ENCODE measurements at regions not wholly inside any gene's neighbourhood (a gene's known extent, or its start where the extent isn't known, plus 50 kb on each side); places are given as distances from the start of the nearest gene placed in this dataset.
"Not testable (repeated sequence)": the region's sequence is repeated elsewhere in the genome, so short reads cannot be mapped to it uniquely, and the experiment has no call there.

DNA sequence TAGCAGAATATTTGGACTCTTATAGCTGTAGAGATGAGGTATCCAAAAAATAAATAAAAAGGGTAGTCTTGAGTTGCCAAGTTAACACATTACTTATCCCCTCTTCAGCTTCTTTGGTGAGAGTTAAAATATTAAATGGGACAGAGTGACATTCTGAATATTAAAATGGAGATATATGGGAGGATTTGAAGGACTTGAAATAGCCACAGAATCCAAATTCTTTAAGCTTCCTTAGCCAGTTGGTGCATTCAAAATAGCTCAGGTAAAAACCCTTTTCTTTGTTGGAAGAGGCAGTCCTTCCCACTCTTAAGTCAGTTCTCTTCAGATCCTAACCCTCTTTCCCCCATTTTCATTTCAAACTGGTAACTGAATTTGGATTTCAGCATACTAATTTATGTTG is 130.1 kb upstream of the KLF12 start:
- ChIA-PET CTCF (interaction anchor here (1.6 kb wide), 1 partner anchor 39 kb away, joined by 4 read pairs; no protein-coding TSS in a partner anchor), POLR2A (no interaction called here)
- Mint-ChIP-seq H3K27ac (no peak overlapping the region), H3K9me3 (peaks cover 24% of the 10 kb centered on the region), H3K36me3 (ENCODE audit: low read depth) (peaks cover 4% of the 10 kb centered on the region), H3K27me3 (no peaks in the 10 kb centered on the region), H3K4me1 (peaks cover 7% of the 10 kb centered on the region), H3K4me3 (no peak overlapping the region)
- no peak for DNase-seq

DNA sequence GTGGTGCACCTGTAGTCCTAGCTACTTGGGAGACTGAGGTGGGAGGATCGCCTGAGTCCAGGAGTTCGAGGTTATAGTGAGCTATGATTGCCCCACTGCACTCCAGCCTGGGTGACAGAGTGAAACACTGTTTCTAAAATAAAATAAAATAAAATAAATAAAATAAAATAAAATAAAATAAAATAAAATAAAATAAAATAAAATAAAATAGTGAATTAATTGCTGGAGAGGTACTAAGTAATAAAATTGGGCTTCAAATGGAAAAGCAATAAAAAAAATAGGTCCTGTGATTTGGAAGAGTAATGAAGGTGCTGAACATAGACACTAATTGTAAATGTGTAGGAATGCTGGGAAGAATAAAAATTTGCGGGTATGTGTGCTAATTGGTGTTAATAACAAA is 126.2 kb upstream of the KLF12 start:
- Mint-ChIP-seq H3K9me3 (peaks cover 12% of the 10 kb centered on the region), H3K4me1 (peaks cover 28% of the 10 kb centered on the region)
- CTCF ChIA-PET, result interaction anchor here (0.7 kb wide), 1 partner anchor 217 kb away, joined by 3 read pairs; no protein-coding TSS in a partner anchor
- H3K27me3 Mint-ChIP-seq; H3K36me3 Mint-ChIP-seq (ENCODE audit: low read depth); POLR2A ChIA-PET; DNase-seq; H3K4me3 Mint-ChIP-seq; H3K27ac Mint-ChIP-seq: not testable (repeated sequence)

DNA sequence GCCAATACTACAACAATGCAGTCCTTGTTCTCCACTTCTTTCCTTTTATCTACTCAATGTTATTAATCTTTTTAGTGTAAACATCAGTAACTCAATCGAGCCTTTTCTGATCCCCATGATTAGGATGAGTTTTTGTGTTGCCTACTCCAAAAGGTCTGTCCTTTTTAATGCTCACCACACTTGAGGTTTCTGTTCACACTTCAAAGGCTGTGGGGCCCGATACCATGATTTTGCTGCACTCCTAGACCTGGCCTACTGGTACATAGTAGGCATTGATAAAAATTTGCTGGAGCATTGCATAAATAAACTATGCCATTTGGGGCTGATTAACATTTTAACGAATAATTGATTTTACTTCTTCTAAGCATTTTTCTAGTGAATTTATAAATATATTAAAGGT is 125.4 kb upstream of the KLF12 start:
- Mint-ChIP-seq H3K27ac (no peak overlapping the region), H3K36me3 (ENCODE audit: low read depth) (peaks cover 4% of the 10 kb centered on the region), H3K4me1 (peaks cover 28% of the 10 kb centered on the region), H3K4me3 (no peak overlapping the region), H3K27me3 (no peaks in the 10 kb centered on the region), H3K9me3 (peaks cover 9% of the 10 kb centered on the region)
- DNase-seq, result no peak
- ChIA-PET CTCF (no interaction called here), POLR2A (no interaction called here)

DNA sequence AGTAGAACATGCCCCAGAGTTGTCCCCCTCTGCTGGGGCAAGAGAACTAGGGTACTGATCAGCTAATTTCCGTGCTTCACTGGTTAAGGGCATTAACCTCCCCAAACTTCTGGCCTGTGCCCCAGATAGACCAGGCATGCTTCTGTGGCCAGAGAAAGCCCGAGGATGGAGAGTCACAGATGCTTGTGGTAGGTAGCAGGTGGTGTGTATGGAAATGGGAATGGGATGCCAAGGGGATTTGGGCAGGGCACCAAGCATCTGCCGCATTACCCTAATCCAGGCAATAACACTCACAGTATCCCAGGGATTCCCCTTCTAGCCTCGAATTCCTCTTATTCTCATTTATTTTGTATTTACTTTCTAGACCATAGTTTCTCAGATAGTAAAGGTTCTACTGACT is 124.8 kb upstream of the KLF12 start:
- H3K4me3 Mint-ChIP-seq, result no peak overlapping the region
- H3K27me3 Mint-ChIP-seq, result no peaks in the 10 kb centered on the region
- POLR2A ChIA-PET, result no interaction called here
- H3K36me3 Mint-ChIP-seq (ENCODE audit: low read depth), result peaks cover 3% of the 10 kb centered on the region
- peaks cover 31% of the 10 kb centered on the region for H3K4me1 Mint-ChIP-seq
- CTCF ChIA-PET, result no interaction called here
- DNase-seq, result no peak
- no peak overlapping the region for H3K27ac Mint-ChIP-seq
- peaks cover 4% of the 10 kb centered on the region for H3K9me3 Mint-ChIP-seq

GRCh38 chr13:74256969-74257368 is 122.8 kb upstream of the KLF12 start:
- Mint-ChIP-seq H3K4me1 (peaks cover 50% of the 10 kb centered on the region), H3K9me3 (no peaks in the 10 kb centered on the region), H3K27me3 (no peaks in the 10 kb centered on the region), H3K4me3 (no peak overlapping the region), H3K27ac (no peak overlapping the region), H3K36me3 (ENCODE audit: low read depth) (no peaks in the 10 kb centered on the region)
- CTCF ChIA-PET, result interaction anchor here (1.2 kb wide), 1 partner anchor 11 kb away, joined by 5 read pairs; no protein-coding TSS in a partner anchor
- DNase-seq, result no peak
- POLR2A ChIA-PET, result no interaction called here

DNA sequence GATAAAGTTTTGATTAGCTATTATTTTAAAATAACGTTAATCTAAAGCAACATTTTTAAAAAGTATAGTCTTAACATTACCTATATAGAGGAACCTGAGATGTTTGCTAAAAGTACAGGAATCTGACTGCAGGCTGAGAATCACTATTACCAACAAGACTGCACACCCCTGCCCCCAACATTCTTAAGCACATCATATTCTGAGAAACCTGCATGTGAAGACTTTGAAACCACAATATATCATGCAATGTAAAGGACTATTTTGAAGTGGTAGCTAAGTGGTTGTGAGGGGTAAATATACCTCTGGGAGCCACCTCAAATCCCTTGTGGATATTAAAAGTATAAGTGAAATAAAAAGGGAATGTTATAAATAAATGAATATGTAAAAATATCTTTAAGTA is 119.0 kb upstream of the KLF12 start:
- H3K4me1 Mint-ChIP-seq, result peaks cover 48% of the 10 kb centered on the region
- POLR2A ChIA-PET, result interaction anchor here (0.6 kb wide), 1 partner anchor 260 kb away, joined by 3 read pairs; no protein-coding TSS in a partner anchor

DNA sequence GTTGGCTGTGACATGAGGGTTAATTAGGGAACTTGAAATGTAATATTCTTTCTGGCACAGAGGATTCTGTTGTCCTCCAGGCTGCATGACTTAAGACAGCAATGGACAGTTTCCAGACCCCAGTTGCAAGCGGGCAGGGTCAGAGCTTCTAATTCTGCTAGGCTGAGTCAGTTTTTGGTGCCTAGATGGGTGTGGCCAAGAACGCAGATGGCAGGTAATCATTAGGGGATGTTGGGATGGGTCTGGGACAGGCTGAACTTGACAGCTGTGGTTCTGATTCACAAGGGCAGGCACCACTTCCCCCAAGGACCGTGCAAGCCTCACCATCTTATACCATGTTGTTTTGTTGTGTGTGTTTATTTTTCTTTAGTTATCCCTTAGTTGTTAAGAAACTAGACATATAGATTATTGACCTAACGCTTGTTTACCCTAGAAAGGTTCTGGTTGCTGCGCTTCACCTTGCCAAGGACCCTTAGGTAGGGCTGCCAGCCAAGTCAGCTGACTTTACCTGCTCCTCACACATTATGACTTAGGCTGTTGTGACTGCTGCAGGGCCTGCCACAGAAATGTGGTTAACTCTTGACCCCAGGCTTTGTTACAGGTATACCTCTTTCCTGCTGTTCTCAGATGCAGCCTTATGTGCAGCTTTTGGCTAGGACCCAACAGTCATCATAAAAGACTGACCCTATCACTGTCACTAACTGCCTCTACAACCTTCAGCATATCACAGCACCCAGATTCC is 117.7 kb upstream of the KLF12 start:
- no peak for DNase-seq
- Mint-ChIP-seq H3K27me3 (no peaks in the 10 kb centered on the region), H3K27ac (no peak overlapping the region), H3K9me3 (peaks cover 10% of the 10 kb centered on the region), H3K4me3 (no peak overlapping the region), H3K4me1 (peaks cover 46% of the 10 kb centered on the region), H3K36me3 (ENCODE audit: low read depth) (peaks cover 12% of the 10 kb centered on the region)
- POLR2A ChIA-PET, result no interaction called here
- CTCF ChIA-PET, result no interaction called here

More for the DNA sequence above, 119.0 kb upstream of the KLF12 start:
- Mint-ChIP-seq H3K27ac (no peak overlapping the region), H3K9me3 (peaks cover 7% of the 10 kb centered on the region), H3K27me3 (no peaks in the 10 kb centered on the region), H3K4me3 (no peak overlapping the region), H3K36me3 (ENCODE audit: low read depth) (peaks cover 6% of the 10 kb centered on the region)
- DNase-seq, result no peak
- CTCF ChIA-PET, result interaction anchor here (0.8 to 1.3 kb wide), 2 partner anchors 14 to 50 kb away, joined by 3 read pairs; no protein-coding TSS in a partner anchor

DNA sequence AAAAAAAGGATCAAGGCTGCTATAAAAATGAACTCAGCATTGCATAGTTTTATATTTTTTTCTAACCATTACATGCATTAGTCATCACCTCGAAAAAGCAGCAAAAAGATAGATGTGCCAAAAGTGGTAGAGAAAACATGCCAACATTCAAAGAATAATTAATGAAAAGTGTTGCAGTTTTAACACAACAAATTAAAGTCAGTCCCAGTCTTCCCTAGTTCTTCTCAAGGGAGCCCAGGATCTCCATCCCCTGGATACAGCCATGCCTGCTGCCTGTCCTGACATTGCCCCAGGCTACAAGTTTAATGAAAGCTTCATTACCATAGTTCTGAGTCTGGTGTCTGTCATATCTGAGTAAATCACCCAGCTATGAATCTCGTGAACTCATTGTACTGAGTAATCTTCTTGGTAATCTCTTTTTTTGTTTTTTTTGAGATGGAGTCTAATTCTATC is 116.6 kb upstream of the KLF12 start:
- Mint-ChIP-seq H3K27ac (no peak overlapping the region), H3K27me3 (no peaks in the 10 kb centered on the region), H3K36me3 (ENCODE audit: low read depth) (peaks cover 14% of the 10 kb centered on the region), H3K9me3 (peaks cover 10% of the 10 kb centered on the region), H3K4me1 (peaks cover 50% of the 10 kb centered on the region), H3K4me3 (no peak overlapping the region)
- ChIA-PET POLR2A (no interaction called here), CTCF (interaction anchor here (0.6 to 1.0 kb wide), 5 partner anchors 15 to 75 kb away, joined by 3 to 5 read pairs (median 3); no protein-coding TSS in a partner anchor)
- DNase-seq, result no peak

DNA sequence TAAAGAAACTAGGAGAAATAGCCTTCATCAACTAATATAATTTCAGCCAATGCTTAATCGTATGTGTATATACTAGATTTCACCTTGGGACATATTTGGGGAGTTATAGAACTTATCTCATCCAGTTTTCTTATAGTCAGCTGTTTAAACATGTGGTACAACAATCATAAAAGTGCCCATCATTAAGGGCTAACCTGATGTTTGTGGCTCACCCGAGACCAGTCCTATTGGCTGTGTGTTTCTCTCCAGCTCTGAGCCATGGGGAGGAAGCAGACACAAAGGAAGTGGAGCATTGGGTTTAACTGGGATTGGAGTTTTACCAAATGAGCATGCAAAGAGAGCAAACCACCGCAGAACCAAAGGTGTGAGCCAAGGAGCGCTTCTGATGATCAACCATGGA is 114.3 kb upstream of the KLF12 start:
- Mint-ChIP-seq H3K36me3 (ENCODE audit: low read depth) (peaks cover 24% of the 10 kb centered on the region), H3K4me1 (peaks cover 64% of the 10 kb centered on the region), H3K4me3 (no peak overlapping the region), H3K27me3 (no peaks in the 10 kb centered on the region), H3K27ac (no peak overlapping the region), H3K9me3 (peaks cover 17% of the 10 kb centered on the region)
- no peak for DNase-seq
- ChIA-PET CTCF (interaction anchor here (0.9 to 1.8 kb wide), 2 partner anchors 9 to 38 kb away, joined by 3 to 5 read pairs; no protein-coding TSS in a partner anchor), POLR2A (no interaction called here)

DNA sequence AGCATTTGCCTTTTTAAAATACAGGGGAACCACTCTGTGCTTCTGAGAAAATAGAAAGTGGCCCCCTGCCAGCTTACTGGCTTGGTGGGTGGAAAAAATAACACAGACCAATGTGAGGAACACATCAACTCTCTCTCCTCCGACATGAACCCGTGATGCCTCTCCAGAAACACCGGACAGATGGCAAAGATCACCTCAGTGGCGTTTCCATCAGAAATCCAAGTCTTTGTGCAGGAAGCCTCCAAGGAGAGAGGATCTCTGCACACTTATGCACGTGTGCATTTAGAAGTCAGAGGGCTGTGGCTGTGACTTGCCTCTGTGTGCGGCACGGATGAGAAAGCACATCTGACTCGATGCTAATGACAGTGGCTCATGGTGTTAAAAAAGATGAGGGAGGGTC is 112.3 kb upstream of the KLF12 start:
- H3K36me3 Mint-ChIP-seq (ENCODE audit: low read depth), result peaks cover 42% of the 10 kb centered on the region
- no peak overlapping the region for H3K27ac Mint-ChIP-seq
- peaks cover 62% of the 10 kb centered on the region for H3K4me1 Mint-ChIP-seq
- ChIA-PET POLR2A (interaction anchor here (0.6 kb wide), 1 partner anchor 408 kb away, joined by 3 read pairs; no protein-coding TSS in a partner anchor), CTCF (interaction anchor here (1.9 kb wide), 1 partner anchor 10 kb away, joined by 5 read pairs; no protein-coding TSS in a partner anchor)
- H3K27me3 Mint-ChIP-seq, result no peaks in the 10 kb centered on the region
- DNase-seq, result no peak
- H3K4me3 Mint-ChIP-seq, result no peak overlapping the region
- peaks cover 33% of the 10 kb centered on the region for H3K9me3 Mint-ChIP-seq

DNA sequence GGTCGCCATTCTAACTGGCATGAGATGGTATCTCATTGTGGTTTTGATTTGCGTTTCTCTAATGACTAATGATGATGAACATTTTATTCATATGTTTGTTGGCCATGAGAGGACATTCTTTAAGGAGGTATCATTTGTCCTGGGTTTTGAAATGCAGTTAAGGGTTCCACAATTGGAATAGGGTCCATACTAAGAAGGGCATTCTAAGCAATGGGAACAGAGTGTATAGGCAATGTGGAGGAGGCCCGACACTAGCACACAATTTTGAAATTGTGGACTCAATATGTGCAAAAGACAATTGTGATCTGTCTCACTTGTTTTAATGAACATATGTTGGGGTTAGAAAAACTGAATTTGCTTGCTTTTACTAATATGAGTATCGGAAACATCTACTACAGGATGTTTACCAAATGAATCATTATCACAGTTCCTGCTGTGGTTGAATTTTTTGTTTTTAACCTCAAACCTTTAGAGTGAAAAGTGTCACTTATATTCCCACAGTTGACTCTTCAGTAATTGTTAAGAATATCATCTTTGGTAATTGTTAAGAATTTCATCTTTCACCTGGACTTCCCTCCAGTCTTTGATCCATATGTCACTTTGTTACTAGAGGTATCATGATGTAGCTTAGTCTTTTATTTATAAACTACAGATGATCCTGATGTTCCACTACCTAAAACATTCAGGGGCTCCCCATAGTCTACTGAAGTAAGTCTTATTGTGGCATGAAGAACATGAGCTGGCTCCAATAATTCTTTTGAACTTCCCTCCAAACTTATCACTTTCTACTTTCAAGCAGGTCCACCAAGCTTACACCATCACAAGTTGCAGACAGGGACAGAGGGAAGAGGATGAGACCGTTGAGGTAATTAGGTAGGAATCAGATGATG is 109.7 kb upstream of the KLF12 start:
- Mint-ChIP-seq H3K4me3 (peak overlapping the region; percentile 4), H3K4me1 (peaks cover 61% of the 10 kb centered on the region), H3K27ac (peak overlapping the region; percentile 85), H3K36me3 (ENCODE audit: low read depth) (peaks cover 40% of the 10 kb centered on the region), H3K9me3 (peaks cover 33% of the 10 kb centered on the region), H3K27me3 (no peaks in the 10 kb centered on the region)
- ChIA-PET POLR2A (no interaction called here), CTCF (no interaction called here)
- DNase-seq, result no peak

- H3K27ac Mint-ChIP-seq, CTCF ChIA-PET, DNase-seq, POLR2A ChIA-PET, H3K27me3 Mint-ChIP-seq, H3K4me3 Mint-ChIP-seq: not testable (repeated sequence)
- Mint-ChIP-seq H3K4me1 (peaks cover 43% of the 10 kb centered on the region), H3K9me3 (peaks cover 23% of the 10 kb centered on the region), H3K36me3 (ENCODE audit: low read depth) (peaks cover 29% of the 10 kb centered on the region)
Measured at GRCh38 chr13:74241343-74241742, 107.1 kb upstream of the KLF12 start.

GRCh38 chr13:74230984-74231501 is 96.8 kb upstream of the KLF12 start:
- Mint-ChIP-seq H3K4me3 (peak overlapping the region; percentile 48), H3K27ac (peak overlapping the region; percentile 85), H3K4me1 (peaks cover 20% of the 10 kb centered on the region), H3K36me3 (ENCODE audit: low read depth) (peaks cover 16% of the 10 kb centered on the region), H3K9me3 (peaks cover 16% of the 10 kb centered on the region), H3K27me3 (no peaks in the 10 kb centered on the region)
- POLR2A ChIA-PET, result no interaction called here
- CTCF ChIA-PET, result no interaction called here
- no peak for DNase-seq
